GM10266 (cell line): ENCODE measurements at regions not wholly inside any gene's neighbourhood (a gene's known extent, or its start where the extent isn't known, plus 50 kb on each side); places are given as distances from the start of the nearest gene placed in this dataset.

Source experiments
- DNase-seq: peaks from one replicate; pipeline ENCODE4 v3.0.0; 2012; ENCODE audit errors: extremely low spot score
- TF ChIP-seq, protein P1 (sequence below): IDR thresholded peaks from 2 replicates; pipeline ENCODE4 v1.5.1; 2012; ENCODE audit warnings: mild to moderate bottlenecking, low read depth; ENCODE audit not compliant: control insufficient read depth, insufficient read depth; ENCODE audit errors: missing control alignments

DNA sequence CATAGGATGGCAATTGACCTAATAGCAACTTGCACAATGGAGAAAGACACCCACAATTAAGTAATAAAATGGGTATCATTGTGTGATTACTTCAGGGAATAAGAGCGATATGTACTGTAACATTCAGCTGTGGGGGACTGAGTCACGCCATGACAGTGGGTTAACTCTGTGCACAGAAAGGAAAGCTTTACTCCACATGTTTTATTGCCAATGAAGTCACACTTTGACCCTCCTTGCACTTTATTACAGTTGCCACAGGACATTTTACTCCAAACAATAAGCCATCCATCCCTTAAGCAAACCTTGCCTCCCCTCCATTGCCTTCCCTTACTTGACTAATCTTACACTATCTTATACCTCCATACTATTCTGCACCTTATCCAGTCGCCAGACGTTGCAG, 403.1 kb downstream of the VRK1 start:
- TF ChIP-seq, protein P1, sequence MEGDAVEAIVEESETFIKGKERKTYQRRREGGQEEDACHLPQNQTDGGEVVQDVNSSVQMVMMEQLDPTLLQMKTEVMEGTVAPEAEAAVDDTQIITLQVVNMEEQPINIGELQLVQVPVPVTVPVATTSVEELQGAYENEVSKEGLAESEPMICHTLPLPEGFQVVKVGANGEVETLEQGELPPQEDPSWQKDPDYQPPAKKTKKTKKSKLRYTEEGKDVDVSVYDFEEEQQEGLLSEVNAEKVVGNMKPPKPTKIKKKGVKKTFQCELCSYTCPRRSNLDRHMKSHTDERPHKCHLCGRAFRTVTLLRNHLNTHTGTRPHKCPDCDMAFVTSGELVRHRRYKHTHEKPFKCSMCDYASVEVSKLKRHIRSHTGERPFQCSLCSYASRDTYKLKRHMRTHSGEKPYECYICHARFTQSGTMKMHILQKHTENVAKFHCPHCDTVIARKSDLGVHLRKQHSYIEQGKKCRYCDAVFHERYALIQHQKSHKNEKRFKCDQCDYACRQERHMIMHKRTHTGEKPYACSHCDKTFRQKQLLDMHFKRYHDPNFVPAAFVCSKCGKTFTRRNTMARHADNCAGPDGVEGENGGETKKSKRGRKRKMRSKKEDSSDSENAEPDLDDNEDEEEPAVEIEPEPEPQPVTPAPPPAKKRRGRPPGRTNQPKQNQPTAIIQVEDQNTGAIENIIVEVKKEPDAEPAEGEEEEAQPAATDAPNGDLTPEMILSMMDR: no peak

DNA sequence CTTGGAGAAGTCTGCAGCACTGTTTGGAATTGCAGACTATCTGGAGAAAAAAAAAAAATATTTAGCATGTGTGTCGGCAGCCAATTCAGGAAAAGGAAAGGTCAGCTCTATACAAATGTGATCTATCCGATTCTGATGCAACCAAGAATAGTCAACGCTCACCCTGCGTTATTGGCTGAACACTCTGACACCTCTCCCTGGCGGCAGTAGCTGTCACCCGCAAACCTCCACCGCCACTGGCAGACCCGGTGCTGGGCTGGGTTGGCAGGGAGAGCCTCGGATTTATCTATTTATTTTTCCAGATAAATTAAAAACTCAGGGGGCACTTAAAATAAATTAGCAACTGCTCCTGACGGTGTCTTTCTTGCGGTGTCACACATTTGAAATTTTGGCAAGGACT, 409.7 kb downstream of the VRK1 start:
- no peak for DNase-seq
- TF ChIP-seq, protein P1: no peak

More for the DNA sequence above, 403.1 kb downstream of the VRK1 start:
- DNase-seq: no peak

DNA sequence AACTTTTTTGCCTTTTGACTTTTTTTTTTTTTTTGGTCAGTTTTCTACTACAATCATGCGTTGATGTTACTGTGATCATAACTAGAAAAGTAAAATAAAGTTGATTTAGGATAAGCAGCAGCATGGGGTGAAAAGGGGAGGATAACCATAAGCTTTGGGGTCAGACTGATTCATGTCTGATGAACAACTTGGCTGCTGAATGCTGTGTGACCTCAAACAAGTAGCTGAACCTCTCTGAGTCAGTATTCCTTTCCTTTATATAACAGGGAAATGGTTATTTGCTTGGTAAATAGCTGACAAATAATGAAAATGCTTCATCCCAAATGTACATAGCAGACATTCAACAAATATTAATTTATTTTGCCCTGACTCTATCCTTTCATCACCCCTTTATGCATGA, 413.0 kb downstream of the VRK1 start:
- TF ChIP-seq, protein P1: no peak
- no peak for DNase-seq

DNA sequence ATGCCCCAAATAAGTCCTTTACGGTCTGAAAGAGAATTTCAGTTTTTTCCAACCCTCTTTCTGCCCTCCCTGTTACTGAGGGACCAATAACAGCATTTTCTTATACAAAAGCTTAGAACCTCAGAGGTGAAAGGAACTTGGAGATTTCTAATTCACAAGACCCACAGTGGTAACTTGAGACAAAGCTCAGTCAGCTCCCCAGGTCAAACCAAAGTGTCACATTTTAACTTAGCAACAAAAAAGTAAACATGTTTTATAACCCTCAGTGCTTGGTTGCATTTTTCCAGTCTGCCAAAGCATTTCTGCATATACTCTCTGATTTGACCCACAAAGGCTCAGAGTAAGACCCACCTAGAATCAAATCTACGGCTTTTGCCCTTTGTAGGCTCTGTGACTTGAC, 415.2 kb downstream of the VRK1 start:
- no peak for DNase-seq
- TF ChIP-seq, protein P1: no peak

DNA sequence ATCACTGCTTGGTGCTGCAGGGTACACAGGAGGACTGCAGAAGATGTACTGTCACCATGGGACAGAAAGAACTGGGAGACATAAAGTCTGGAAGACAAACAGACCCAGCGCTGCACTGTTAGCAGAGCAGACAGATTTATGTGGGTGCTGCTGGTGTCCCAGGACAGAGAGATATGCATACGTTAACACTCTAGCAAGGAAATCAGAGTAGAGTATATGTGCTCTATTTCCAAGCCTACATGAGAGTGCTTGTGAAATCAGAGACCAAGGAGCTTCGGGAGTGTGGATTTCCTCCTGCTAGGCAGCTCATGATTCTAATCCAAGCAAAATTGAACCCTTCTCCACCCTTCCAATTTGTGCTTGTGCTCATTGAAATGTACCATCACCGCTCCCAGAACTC, 416.5 kb downstream of the VRK1 start:
- DNase-seq: no peak
- TF ChIP-seq, protein P1: no peak

DNA sequence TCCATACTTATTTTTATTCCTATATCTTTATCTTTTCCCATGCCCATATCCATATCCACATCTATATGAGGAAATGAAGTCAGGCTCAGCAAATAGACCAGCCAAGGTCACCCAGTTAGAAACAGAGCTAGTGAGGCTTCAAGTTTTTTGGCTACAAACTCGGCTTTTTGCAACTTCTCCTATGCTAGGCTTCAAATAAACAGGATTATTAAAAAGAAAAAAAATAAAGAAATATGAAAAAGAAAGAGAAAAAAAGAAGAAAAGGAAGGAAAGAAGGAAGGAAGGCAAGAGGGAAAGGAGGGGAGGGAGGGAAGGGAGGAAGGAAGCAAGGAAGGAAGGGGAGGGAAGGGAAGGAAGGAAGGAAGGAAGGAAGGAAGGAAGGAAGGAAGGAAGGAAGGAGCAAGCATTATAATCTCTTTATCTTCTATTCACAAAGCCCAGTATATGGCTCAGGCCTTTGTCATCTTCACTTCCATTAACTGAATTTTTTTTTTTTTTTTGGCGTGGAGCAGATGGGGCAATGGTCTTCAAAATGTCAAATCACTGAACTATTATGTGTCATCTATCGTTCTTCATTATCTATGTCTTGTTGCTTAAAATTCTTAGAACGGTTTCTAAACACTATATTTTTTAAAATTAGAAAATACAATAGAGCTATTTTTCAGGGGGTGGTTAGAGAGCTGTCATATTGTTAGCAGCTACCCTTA, 418.2 kb downstream of the VRK1 start:
- DNase-seq: no peak
- TF ChIP-seq, protein P1: no peak

DNA sequence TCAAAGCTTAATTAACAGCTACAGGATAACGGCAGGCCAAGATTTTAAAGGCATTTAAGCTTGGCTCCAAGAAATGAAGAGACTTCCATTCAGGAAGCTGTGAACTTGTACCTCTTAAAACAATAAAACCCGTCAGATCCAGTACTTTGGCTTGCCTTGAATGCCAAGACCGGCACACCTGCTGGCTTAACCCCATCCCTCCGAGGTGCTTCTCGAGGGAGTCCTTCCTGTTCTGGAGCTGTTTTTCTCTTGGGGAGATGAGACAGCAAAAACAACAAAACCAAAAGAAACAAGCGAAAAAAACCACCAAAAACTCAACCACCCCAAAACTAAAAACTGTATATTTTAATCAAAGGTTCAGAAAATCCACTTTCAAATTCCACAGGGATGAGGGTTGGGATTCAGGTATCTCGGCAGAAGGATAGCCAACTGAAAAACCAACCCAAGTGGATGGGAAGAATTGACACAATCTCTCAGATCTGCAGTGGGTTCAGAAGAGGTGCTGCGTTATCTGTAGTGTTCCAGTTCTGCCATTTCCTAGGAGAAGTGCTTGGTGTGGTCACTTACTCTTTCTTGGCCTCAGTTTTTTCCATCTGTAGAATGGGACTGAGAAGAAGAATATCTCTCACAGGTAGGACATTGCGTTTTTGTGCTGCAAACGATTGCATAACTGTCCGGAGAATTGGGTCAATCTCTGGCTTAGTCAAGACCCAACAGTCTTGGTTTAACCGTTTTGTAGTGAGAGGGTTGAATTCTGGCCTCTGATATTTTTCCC, 420.1 kb downstream of the VRK1 start:
- no peak for DNase-seq
- TF ChIP-seq, protein P1: no peak
